ENCODE measurements at regions not wholly inside any gene's neighbourhood (a gene's known extent, or its start where the extent isn't known, plus 50 kb on each side); places are given as distances from the start of the nearest gene placed in this dataset.

- TF ChIP-seq, protein P1, sequence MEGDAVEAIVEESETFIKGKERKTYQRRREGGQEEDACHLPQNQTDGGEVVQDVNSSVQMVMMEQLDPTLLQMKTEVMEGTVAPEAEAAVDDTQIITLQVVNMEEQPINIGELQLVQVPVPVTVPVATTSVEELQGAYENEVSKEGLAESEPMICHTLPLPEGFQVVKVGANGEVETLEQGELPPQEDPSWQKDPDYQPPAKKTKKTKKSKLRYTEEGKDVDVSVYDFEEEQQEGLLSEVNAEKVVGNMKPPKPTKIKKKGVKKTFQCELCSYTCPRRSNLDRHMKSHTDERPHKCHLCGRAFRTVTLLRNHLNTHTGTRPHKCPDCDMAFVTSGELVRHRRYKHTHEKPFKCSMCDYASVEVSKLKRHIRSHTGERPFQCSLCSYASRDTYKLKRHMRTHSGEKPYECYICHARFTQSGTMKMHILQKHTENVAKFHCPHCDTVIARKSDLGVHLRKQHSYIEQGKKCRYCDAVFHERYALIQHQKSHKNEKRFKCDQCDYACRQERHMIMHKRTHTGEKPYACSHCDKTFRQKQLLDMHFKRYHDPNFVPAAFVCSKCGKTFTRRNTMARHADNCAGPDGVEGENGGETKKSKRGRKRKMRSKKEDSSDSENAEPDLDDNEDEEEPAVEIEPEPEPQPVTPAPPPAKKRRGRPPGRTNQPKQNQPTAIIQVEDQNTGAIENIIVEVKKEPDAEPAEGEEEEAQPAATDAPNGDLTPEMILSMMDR (IDR thresholded peaks at IDR 0.05; ENCODE audit: borderline replicate concordance, control extremely low read depth, extremely low read depth, insufficient read depth, missing control alignments), result no peak
- DNase-seq (ENCODE audit: low spot score), result no peak
- in situ Hi-C loops (cut with MboI; ENCODE audit: low sequenced_read_pairs, unreplicated experiment), result no loop called here
Observed at GRCh38 chr3:175969456-175969855, 1110.3 kb downstream of the NAALADL2 start.

DNA sequence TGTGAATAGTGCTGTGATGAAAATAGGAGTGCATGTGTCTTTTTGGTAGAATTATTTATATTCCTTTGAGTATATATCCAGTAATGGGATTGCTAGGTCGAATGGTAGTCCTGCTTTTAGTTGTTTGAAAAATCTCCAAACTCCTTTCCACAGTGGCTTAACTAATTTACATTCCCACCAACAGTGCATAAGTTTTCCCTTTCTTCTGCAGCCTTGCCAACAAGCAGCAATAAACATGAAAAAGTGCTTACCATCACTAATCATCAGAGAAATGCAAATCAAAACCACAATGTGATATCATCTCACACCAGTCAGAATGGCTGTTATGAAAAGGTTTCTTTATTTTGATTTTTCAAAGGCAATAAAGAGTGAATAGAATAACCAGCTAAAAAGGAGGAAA, 1105.9 kb downstream of the NAALADL2 start:
- in situ Hi-C loops (cut with MboI; ENCODE audit: low sequenced_read_pairs, unreplicated experiment), result no loop called here
- no peak for DNase-seq (ENCODE audit: low spot score)
- TF ChIP-seq, protein P1 (IDR thresholded peaks at IDR 0.05; ENCODE audit: borderline replicate concordance, control extremely low read depth, extremely low read depth, insufficient read depth, missing control alignments), result no peak

DNA sequence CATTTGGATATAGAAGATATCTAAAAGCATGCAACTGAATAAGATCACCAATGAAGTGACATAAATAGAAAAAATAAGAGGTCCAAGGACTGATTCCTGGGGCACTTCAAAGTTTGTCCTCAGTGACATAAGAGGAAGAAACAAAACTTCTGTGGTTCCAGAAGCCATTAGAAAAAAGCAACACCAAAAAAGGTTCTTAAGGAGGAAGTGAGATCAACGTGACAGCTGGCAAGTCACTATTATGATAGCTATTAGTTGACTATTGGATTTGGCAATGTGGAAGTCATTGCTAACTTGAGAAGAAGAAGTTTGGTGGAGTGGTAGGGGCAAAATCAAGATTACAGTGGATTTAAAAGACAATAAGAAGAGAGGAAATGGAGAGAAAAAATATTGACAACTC, 1098.3 kb downstream of the NAALADL2 start:
- TF ChIP-seq, protein P1 (IDR thresholded peaks at IDR 0.05; ENCODE audit: borderline replicate concordance, control extremely low read depth, extremely low read depth, insufficient read depth, missing control alignments), result no peak
- in situ Hi-C loops (cut with MboI; ENCODE audit: low sequenced_read_pairs, unreplicated experiment), result no loop called here
- no peak for DNase-seq (ENCODE audit: low spot score)

DNA sequence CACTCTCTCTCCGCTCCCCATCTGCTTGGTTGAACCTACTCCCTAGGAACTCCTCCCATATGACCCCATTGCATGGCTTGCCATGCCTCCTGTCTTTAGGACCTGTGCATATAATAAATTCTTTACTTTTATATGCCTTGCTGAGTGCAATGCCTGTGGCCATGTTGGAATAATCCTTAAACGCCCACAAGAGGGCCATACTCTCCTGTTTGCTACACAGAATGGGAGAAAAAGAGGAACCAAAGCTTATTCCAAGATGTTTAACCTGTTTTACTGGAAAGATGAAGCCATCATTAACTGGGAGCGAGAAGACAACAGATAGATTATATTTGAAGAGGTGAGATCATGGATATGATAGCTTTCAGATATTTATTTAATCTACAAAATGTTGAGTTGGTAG, 1097.8 kb downstream of the NAALADL2 start:
- in situ Hi-C loops (cut with MboI; ENCODE audit: low sequenced_read_pairs, unreplicated experiment), result no loop called here
- DNase-seq (ENCODE audit: low spot score), result no peak
- TF ChIP-seq, protein P1 (IDR thresholded peaks at IDR 0.05; ENCODE audit: borderline replicate concordance, control extremely low read depth, extremely low read depth, insufficient read depth, missing control alignments), result no peak

DNA sequence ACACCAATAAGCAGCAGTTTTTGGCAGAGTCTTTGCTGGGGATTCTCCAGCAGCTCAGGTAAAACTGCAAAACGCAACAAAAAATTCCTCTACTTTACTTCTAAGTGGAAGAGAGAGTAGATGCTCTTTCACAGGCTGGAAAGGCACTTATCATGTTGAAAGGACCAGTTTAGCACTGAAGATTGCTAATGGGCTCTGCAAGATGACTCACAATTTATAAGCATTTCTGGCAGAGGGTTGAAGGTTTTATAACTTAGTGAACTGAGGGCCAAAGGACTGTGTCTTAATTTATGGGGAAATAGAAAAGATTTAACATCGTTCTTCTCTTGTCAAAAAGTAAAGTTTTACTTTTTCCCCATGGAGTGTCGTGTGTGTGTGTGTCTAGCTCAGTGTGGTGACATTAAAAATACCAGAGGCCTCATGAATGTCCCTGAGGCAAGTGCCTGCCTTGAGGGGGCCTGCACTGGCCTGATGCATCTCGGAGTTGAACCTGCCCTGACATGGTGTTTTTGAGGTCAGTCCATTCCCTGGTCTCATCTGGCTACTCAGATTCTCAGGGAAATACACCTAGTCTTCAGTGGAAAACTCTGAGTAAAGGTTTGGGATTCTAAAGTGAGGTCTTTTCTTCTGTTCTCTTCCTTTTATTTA, 1092.0 kb downstream of the NAALADL2 start:
- TF ChIP-seq, protein P1 (IDR thresholded peaks at IDR 0.05; ENCODE audit: borderline replicate concordance, control extremely low read depth, extremely low read depth, insufficient read depth, missing control alignments), result no peak
- no peak for DNase-seq (ENCODE audit: low spot score)
- in situ Hi-C loops (cut with MboI; ENCODE audit: low sequenced_read_pairs, unreplicated experiment), result no loop called here

- in situ Hi-C loops (cut with MboI; ENCODE audit: low sequenced_read_pairs, unreplicated experiment), result no loop called here
- TF ChIP-seq, protein P1 (IDR thresholded peaks at IDR 0.05; ENCODE audit: borderline replicate concordance, control extremely low read depth, extremely low read depth, insufficient read depth, missing control alignments), result no peak
- no peak for DNase-seq (ENCODE audit: low spot score)
Observed at GRCh38 chr3:175948041-175948440, 1088.9 kb downstream of the NAALADL2 start.

Data from GM13976 (cell line).